Aorta (tissue), 5 donors: ENCODE measurements at regions not wholly inside any gene's neighbourhood (a gene's known extent, or its start where the extent isn't known, plus 50 kb on each side); places are given as distances from the start of the nearest gene placed in this dataset.

ENCODE experiments used
- ATAC-seq: fragments of 200-7000 bp; cut with Tn5 transposase; one replicate; pipeline ENCODE4 v1.9.1; 2022; ENCODE audit warnings: moderate library complexity; ENCODE audit not compliant: low FRiP score
- DNase-seq, 2 donors: peaks; one replicate each; pipeline ENCODE4 v3.0.0-alpha.2; 2020
- H3K27ac ChIP-seq, 2 donors: one replicate each; pipeline ENCODE4 v1.5.1; 2013; ENCODE audit warnings: low read length in 2 of 2, mild to moderate bottlenecking in 2 of 2, moderate library complexity in 2 of 2, control low read depth in 1 of 2, inconsistent platforms in 1 of 2, low read depth in 1 of 2
- H3K27me3 ChIP-seq, 2 donors: one replicate each; pipeline ENCODE4 v1.6.1; 2013; ENCODE audit warnings: control low read depth in 1 of 2, low read length in 1 of 2, mild to moderate bottlenecking in 1 of 2, moderate library complexity in 1 of 2; ENCODE audit not compliant: insufficient read depth in 2 of 2, control insufficient read depth in 1 of 2
- H3K36me3 ChIP-seq, 2 donors: one replicate each; pipeline ENCODE4 v1.6.1; 2013; ENCODE audit warnings: control low read depth in 1 of 2, low read length in 1 of 2, mild to moderate bottlenecking in 1 of 2; ENCODE audit not compliant: insufficient read depth in 2 of 2, control insufficient read depth in 1 of 2
- H3K4me1 ChIP-seq, 2 donors: one replicate each; pipeline ENCODE4 v1.6.1; 2013; ENCODE audit warnings: low read length in 2 of 2, control low read depth in 1 of 2, mild to moderate bottlenecking in 1 of 2, moderate library complexity in 1 of 2; ENCODE audit not compliant: insufficient read depth in 2 of 2, control insufficient read depth in 1 of 2
- H3K4me3 ChIP-seq, 2 donors: one replicate each; pipeline ENCODE4 v1.5.1; 2013; ENCODE audit warnings: low read length in 2 of 2, control low read depth in 1 of 2, mild to moderate bottlenecking in 1 of 2
- H3K9me3 ChIP-seq: one replicate; pipeline ENCODE4 v1.6.1; 2013; ENCODE audit warnings: mild to moderate bottlenecking, low read length; ENCODE audit not compliant: control insufficient read depth
- WGBS, 2 donors: extraction: QIAGEN DNeasy Blood & Tissue Kit; methylation state at CpG; one replicate each; pipeline ENCODE4 v1.1.7; 2013; 5-methylcytosine and 5-hydroxymethylcytosine counted together
- intact Hi-C, 2 donors: fragments of 100-400 bp; cut with DNase I; formaldehyde crosslinking; loops; one replicate each; pipeline versions ENCODE4 v1.14.2 to v1.15.0; 2022
- donor health status: healthy with polysubstance abuse.
- donor health status: Bipolar disorder and iron deficiency.
- donor health status: DM: no; HTN: no; CAD: no.
- donor health status: DM: no; HTN: no; CAD: no.
- donor health status: DM: yes; HTN: yes; CAD: no.

GRCh38 chr4:12987284-12987683 lies 496.9 kb downstream of the RAB28 start:
- Histone ChIP-seq H3K27ac (no peak overlapping the region), H3K4me3 (no peak overlapping the region), H3K36me3 (no peaks in the 10 kb centered on the region), H3K9me3 (no peaks in the 10 kb centered on the region), H3K27me3 (no peaks in the 10 kb centered on the region), H3K4me1 (no peaks in the 10 kb centered on the region)
- DNase-seq (no peak), ATAC-seq (no peak)
- WGBS, 2 donors, result 83 to 86% methylated on average over 2 of the region's 2 CpGs
- intact Hi-C loops, result no loop called here

GRCh38 chr4:12979797-12980196 lies 504.3 kb downstream of the RAB28 start:
- Histone ChIP-seq H3K4me1 (no peaks in the 10 kb centered on the region), H3K27ac (no peak overlapping the region), H3K36me3 (no peaks in the 10 kb centered on the region), H3K27me3 (peaks cover 0 to 2% of the 10 kb centered on the region in 2 donors), H3K4me3 (no peak overlapping the region), H3K9me3 (no peaks in the 10 kb centered on the region)
- ATAC-seq, result no peak
- intact Hi-C loops, result no loop called here
- 82 to 83% methylated on average over 11 of the region's 11 CpGs for WGBS, 2 donors
- DNase-seq, result no peak

- H3K4me1 ChIP-seq, result no peaks in the 10 kb centered on the region
- no peak overlapping the region for H3K27ac ChIP-seq
- no peaks in the 10 kb centered on the region for H3K9me3 ChIP-seq
- ATAC-seq (no peak), DNase-seq (no peak)
- intact Hi-C loops, result no loop called here
- H3K4me3 ChIP-seq, result no peak overlapping the region
- no peaks in the 10 kb centered on the region for H3K36me3 ChIP-seq
- peaks cover 0 to 2% of the 10 kb centered on the region in 2 donors for H3K27me3 ChIP-seq
Measured at GRCh38 chr4:12978310-12978709, 505.8 kb downstream of the RAB28 start.

- intact Hi-C loops, result no loop called here
- H3K36me3 ChIP-seq, result no peaks in the 10 kb centered on the region
Measured at GRCh38 chr4:12975511-12975910, 508.6 kb downstream of the RAB28 start.

GRCh38 chr4:12973522-12973921 lies 510.6 kb downstream of the RAB28 start:
- no peak for ATAC-seq

More at GRCh38 chr4:12975511-12975910, 508.6 kb downstream of the RAB28 start:
- ATAC-seq (no peak), DNase-seq (no peak)
- WGBS, 2 donors, result 48 to 54% methylated on average over 3 of the region's 3 CpGs
- Histone ChIP-seq H3K4me3 (no peak overlapping the region), H3K4me1 (no peaks in the 10 kb centered on the region), H3K9me3 (no peaks in the 10 kb centered on the region), H3K27ac (no peak overlapping the region), H3K27me3 (peaks cover 0 to 2% of the 10 kb centered on the region in 2 donors)

GRCh38 chr4:12968345-12968744 lies 515.8 kb downstream of the RAB28 start:
- WGBS, 2 donors, result 69 to 70% methylated on average over 4 of the region's 4 CpGs
- ATAC-seq, result no peak
- Histone ChIP-seq H3K9me3 (no peaks in the 10 kb centered on the region), H3K4me3 (no peak overlapping the region), H3K27me3 (no peaks in the 10 kb centered on the region), H3K4me1 (no peaks in the 10 kb centered on the region), H3K27ac (no peak overlapping the region), H3K36me3 (no peaks in the 10 kb centered on the region)
- no peak for DNase-seq
- intact Hi-C loops, result no loop called here

More at GRCh38 chr4:12973522-12973921, 510.6 kb downstream of the RAB28 start:
- no peak overlapping the region for H3K4me3 ChIP-seq
- no peaks in the 10 kb centered on the region for H3K27me3 ChIP-seq
- DNase-seq, result no peak
- H3K27ac ChIP-seq, result no peak overlapping the region
- H3K9me3 ChIP-seq, result no peaks in the 10 kb centered on the region
- intact Hi-C loops, result no loop called here
- H3K36me3 ChIP-seq, result no peaks in the 10 kb centered on the region
- WGBS, 2 donors, result 77 to 79% methylated on average over 2 of the region's 2 CpGs
- no peaks in the 10 kb centered on the region for H3K4me1 ChIP-seq

GRCh38 chr4:12966726-12967125 lies 517.4 kb downstream of the RAB28 start:
- H3K9me3 ChIP-seq, result no peaks in the 10 kb centered on the region
- 64 to 67% methylated on average over 5 of the region's 5 CpGs for WGBS, 2 donors
- no peaks in the 10 kb centered on the region for H3K27me3 ChIP-seq
- no peak overlapping the region for H3K27ac ChIP-seq
- intact Hi-C loops, result no loop called here
- H3K36me3 ChIP-seq, result no peaks in the 10 kb centered on the region
- ATAC-seq (no peak), DNase-seq (no peak)
- H3K4me1 ChIP-seq, result no peaks in the 10 kb centered on the region
- no peak overlapping the region for H3K4me3 ChIP-seq

- H3K27me3 ChIP-seq, result no peaks in the 10 kb centered on the region
- no peak overlapping the region for H3K4me3 ChIP-seq
- no peak overlapping the region for H3K27ac ChIP-seq
- H3K9me3 ChIP-seq, result no peaks in the 10 kb centered on the region
- H3K36me3 ChIP-seq, result no peaks in the 10 kb centered on the region
- DNase-seq, result no peak
- WGBS, 2 donors, result 60 to 66% methylated on average over 4 of the region's 4 CpGs
- intact Hi-C loops, result no loop called here
- H3K4me1 ChIP-seq, result no peaks in the 10 kb centered on the region
- no peak for ATAC-seq
Measured at GRCh38 chr4:12965334-12965733, 518.8 kb downstream of the RAB28 start.

- Histone ChIP-seq H3K27me3 (no peaks in the 10 kb centered on the region), H3K27ac (no peak overlapping the region), H3K9me3 (no peaks in the 10 kb centered on the region), H3K4me3 (no peak overlapping the region), H3K36me3 (no peaks in the 10 kb centered on the region), H3K4me1 (no peaks in the 10 kb centered on the region)
- WGBS, 2 donors, result 56 to 60% methylated on average over 1 of the region's 1 CpG
- ATAC-seq (no peak), DNase-seq (no peak)
- intact Hi-C loops, result no loop called here
Measured at GRCh38 chr4:12963912-12964311, 520.2 kb downstream of the RAB28 start.
